ENCODE measurements at regions not wholly inside any gene's neighbourhood (a gene's known extent, or its start where the extent isn't known, plus 50 kb on each side); places are given as distances from the start of the nearest gene placed in this dataset.

GRCh38 chr7:118609207-118609606, 384.7 kb downstream of the ANKRD7 start:
- Mint-ChIP-seq H3K36me3 (ENCODE audit: low read depth, unreplicated experiment) (no peaks in the 10 kb centered on the region), H3K27me3 (ENCODE audit: unreplicated experiment) (peaks cover 2% of the 10 kb centered on the region), H3K27ac (ENCODE audit: unreplicated experiment) (no peak overlapping the region), H3K9me3 (ENCODE audit: unreplicated experiment) (no peaks in the 10 kb centered on the region), H3K4me1 (ENCODE audit: unreplicated experiment) (no peaks in the 10 kb centered on the region), H3K4me3 (ENCODE audit: unreplicated experiment) (no peak overlapping the region)
- DNase-seq (ENCODE audit: low spot score) = no peak
- no peak for TF ChIP-seq CTCF (IDR thresholded peaks at IDR 0.05; ENCODE audit: unreplicated experiment)

GRCh38 chr7:118615681-118616080, 391.2 kb downstream of the ANKRD7 start:
- Mint-ChIP-seq H3K27me3 (ENCODE audit: unreplicated experiment) (peaks cover 2% of the 10 kb centered on the region), H3K4me1 (ENCODE audit: unreplicated experiment) (no peaks in the 10 kb centered on the region), H3K36me3 (ENCODE audit: low read depth, unreplicated experiment) (no peaks in the 10 kb centered on the region), H3K27ac (ENCODE audit: unreplicated experiment) (no peak overlapping the region), H3K4me3 (ENCODE audit: unreplicated experiment) (no peak overlapping the region), H3K9me3 (ENCODE audit: unreplicated experiment) (no peaks in the 10 kb centered on the region)
- TF ChIP-seq CTCF (IDR thresholded peaks at IDR 0.05; ENCODE audit: unreplicated experiment) = no peak
- DNase-seq (ENCODE audit: low spot score) = no peak

- TF ChIP-seq CTCF (IDR thresholded peaks at IDR 0.05; ENCODE audit: unreplicated experiment) = no peak
- H3K27ac Mint-ChIP-seq (ENCODE audit: unreplicated experiment) = no peak overlapping the region
- no peaks in the 10 kb centered on the region for H3K4me1 Mint-ChIP-seq (ENCODE audit: unreplicated experiment)
- H3K36me3 Mint-ChIP-seq (ENCODE audit: low read depth, unreplicated experiment) = no peaks in the 10 kb centered on the region
- no peak overlapping the region for H3K4me3 Mint-ChIP-seq (ENCODE audit: unreplicated experiment)
- no peaks in the 10 kb centered on the region for H3K9me3 Mint-ChIP-seq (ENCODE audit: unreplicated experiment)
- no peak for DNase-seq (ENCODE audit: low spot score)
- peaks cover 1% of the 10 kb centered on the region for H3K27me3 Mint-ChIP-seq (ENCODE audit: unreplicated experiment)
Observed at GRCh38 chr7:118621810-118622360, 397.4 kb downstream of the ANKRD7 start.

- Mint-ChIP-seq H3K9me3 (ENCODE audit: unreplicated experiment) (no peaks in the 10 kb centered on the region), H3K27ac (ENCODE audit: unreplicated experiment) (no peak overlapping the region), H3K36me3 (ENCODE audit: low read depth, unreplicated experiment) (no peaks in the 10 kb centered on the region), H3K4me1 (ENCODE audit: unreplicated experiment) (no peaks in the 10 kb centered on the region), H3K27me3 (ENCODE audit: unreplicated experiment) (no peaks in the 10 kb centered on the region), H3K4me3 (ENCODE audit: unreplicated experiment) (no peak overlapping the region)
- no peak for TF ChIP-seq CTCF (IDR thresholded peaks at IDR 0.05; ENCODE audit: unreplicated experiment)
- DNase-seq (ENCODE audit: low spot score) = no peak
Observed at GRCh38 chr7:118626739-118627138, 402.2 kb downstream of the ANKRD7 start.

GRCh38 chr7:118627467-118627866, 403.0 kb downstream of the ANKRD7 start:
- no peak for TF ChIP-seq CTCF (IDR thresholded peaks at IDR 0.05; ENCODE audit: unreplicated experiment)
- Mint-ChIP-seq H3K4me3 (ENCODE audit: unreplicated experiment) (no peak overlapping the region), H3K27ac (ENCODE audit: unreplicated experiment) (no peak overlapping the region), H3K4me1 (ENCODE audit: unreplicated experiment) (no peaks in the 10 kb centered on the region), H3K36me3 (ENCODE audit: low read depth, unreplicated experiment) (no peaks in the 10 kb centered on the region), H3K27me3 (ENCODE audit: unreplicated experiment) (no peaks in the 10 kb centered on the region), H3K9me3 (ENCODE audit: unreplicated experiment) (no peaks in the 10 kb centered on the region)
- DNase-seq (ENCODE audit: low spot score) = no peak
